GM12878 (cell line): ENCODE measurements at regions not wholly inside any gene's neighbourhood (a gene's known extent, or its start where the extent isn't known, plus 50 kb on each side); places are given as distances from the start of the nearest gene placed in this dataset.

ENCODE experiments used
- CTCF ChIP-seq, 3 experiments: IDR thresholded peaks in 2 of 3; conservative IDR thresholded peaks in 1 of 3; 2 replicates each; pipeline ENCODE4 v1.5.1; 2011; ENCODE audit warnings: low read depth in 3 of 3, low read length in 3 of 3, mild to moderate bottlenecking in 3 of 3, control low read depth in 2 of 3, moderate library complexity in 2 of 3, inconsistent platforms in 1 of 3, mixed read lengths in 1 of 3; ENCODE audit not compliant: control insufficient read depth in 2 of 3, insufficient read depth in 1 of 3; ENCODE audit errors: extremely low read depth in 1 of 3
- EP300 ChIP-seq, 2 experiments: fragments of 150-350 bp in 1 of 2; IDR thresholded peaks; 2 replicates each; pipeline ENCODE4 v1.6.1; 2011 to 2012; ENCODE audit warnings: low read depth in 2 of 2, low read length in 2 of 2, borderline replicate concordance in 1 of 2, improper control_type of control experiment in 1 of 2, inconsistent platforms in 1 of 2; ENCODE audit not compliant: control insufficient read depth in 1 of 2
- EZH2 ChIP-seq: IDR thresholded peaks from 2 replicates; pipeline ENCODE4 v1.6.1; 2012; ENCODE audit warnings: low read depth, mild to moderate bottlenecking, control low read depth, inconsistent platforms, low read length, borderline replicate concordance; ENCODE audit not compliant: control insufficient read depth
- KDM1A ChIP-seq: fragments of 200-600 bp; sonication (generic); IDR thresholded peaks from 2 replicates; pipeline ENCODE4 v1.6.1; 2016; ENCODE audit warnings: borderline replicate concordance
- POLR2A ChIP-seq: IDR thresholded peaks from 2 replicates; pipeline ENCODE4 v1.6.1; 2011; ENCODE audit warnings: low read depth, mild to moderate bottlenecking, low read length
- POLR2AphosphoS5 ChIP-seq: IDR thresholded peaks from 2 replicates; pipeline ENCODE4 v1.6.1; 2011; ENCODE audit warnings: mild to moderate bottlenecking, low read length, inconsistent platforms
- SP1 ChIP-seq: IDR thresholded peaks from one replicate; pipeline ENCODE4 v1.6.1; 2011; ENCODE audit warnings: low read depth, low read length
- YY1 ChIP-seq: IDR thresholded peaks from 2 replicates; pipeline ENCODE4 v1.6.1; 2011; ENCODE audit warnings: low read depth, mild to moderate bottlenecking, low read length
- TF ChIP-seq, protein P1 (sequence below): IDR thresholded peaks from 2 replicates; pipeline ENCODE4 v1.6.1; 2012; ENCODE audit warnings: improper control_type of control experiment, low read depth, low read length; ENCODE audit not compliant: insufficient replicate concordance

DNA sequence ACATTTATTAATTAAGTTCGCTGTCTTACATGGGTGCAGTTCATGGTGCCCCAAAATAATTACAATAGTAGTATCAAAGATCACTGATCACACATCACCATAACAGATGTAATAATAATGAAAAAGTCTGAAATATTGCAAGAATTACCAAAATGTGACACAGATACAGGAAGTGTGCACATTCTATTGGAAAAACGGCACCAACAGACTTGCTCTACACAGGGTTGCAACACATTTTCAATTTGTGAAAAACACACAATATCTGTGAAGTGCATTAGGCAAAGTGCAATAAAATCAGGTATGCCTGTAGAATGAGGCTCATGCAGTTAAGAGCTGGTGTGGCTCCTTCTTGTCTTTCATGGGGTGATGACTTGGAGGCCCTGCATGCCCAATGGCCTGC, 265.8 kb downstream of the RPLP1 start:
- TF ChIP-seq CTCF (IDR thresholded peaks at IDR 0.05 in 2 of 3, conservative IDR thresholded peaks at IDR 0.05 in 1 of 3; ENCODE audit: control insufficient read depth in 2 of 3, extremely low read depth in 1 of 3, insufficient read depth in 1 of 3, low read depth in 3 of 3, low read length in 3 of 3) (no peak), KDM1A (no peak), SP1 (no peak), POLR2AphosphoS5 (no peak), POLR2A (no peak), EZH2 (no peak), EP300 (IDR thresholded peaks at IDR 0.05; ENCODE audit: borderline replicate concordance in 1 of 2, control insufficient read depth in 1 of 2, low read depth in 2 of 2, low read length in 2 of 2) (no peak), YY1 (no peak)
- TF ChIP-seq, protein P1, sequence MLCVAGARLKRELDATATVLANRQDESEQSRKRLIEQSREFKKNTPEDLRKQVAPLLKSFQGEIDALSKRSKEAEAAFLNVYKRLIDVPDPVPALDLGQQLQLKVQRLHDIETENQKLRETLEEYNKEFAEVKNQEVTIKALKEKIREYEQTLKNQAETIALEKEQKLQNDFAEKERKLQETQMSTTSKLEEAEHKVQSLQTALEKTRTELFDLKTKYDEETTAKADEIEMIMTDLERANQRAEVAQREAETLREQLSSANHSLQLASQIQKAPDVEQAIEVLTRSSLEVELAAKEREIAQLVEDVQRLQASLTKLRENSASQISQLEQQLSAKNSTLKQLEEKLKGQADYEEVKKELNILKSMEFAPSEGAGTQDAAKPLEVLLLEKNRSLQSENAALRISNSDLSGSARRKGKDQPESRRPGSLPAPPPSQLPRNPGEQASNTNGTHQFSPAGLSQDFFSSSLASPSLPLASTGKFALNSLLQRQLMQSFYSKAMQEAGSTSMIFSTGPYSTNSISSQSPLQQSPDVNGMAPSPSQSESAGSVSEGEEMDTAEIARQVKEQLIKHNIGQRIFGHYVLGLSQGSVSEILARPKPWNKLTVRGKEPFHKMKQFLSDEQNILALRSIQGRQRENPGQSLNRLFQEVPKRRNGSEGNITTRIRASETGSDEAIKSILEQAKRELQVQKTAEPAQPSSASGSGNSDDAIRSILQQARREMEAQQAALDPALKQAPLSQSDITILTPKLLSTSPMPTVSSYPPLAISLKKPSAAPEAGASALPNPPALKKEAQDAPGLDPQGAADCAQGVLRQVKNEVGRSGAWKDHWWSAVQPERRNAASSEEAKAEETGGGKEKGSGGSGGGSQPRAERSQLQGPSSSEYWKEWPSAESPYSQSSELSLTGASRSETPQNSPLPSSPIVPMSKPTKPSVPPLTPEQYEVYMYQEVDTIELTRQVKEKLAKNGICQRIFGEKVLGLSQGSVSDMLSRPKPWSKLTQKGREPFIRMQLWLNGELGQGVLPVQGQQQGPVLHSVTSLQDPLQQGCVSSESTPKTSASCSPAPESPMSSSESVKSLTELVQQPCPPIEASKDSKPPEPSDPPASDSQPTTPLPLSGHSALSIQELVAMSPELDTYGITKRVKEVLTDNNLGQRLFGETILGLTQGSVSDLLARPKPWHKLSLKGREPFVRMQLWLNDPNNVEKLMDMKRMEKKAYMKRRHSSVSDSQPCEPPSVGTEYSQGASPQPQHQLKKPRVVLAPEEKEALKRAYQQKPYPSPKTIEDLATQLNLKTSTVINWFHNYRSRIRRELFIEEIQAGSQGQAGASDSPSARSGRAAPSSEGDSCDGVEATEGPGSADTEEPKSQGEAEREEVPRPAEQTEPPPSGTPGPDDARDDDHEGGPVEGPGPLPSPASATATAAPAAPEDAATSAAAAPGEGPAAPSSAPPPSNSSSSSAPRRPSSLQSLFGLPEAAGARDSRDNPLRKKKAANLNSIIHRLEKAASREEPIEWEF: no peak
